Panc1 (cell line): ENCODE measurements at regions not wholly inside any gene's neighbourhood (a gene's known extent, or its start where the extent isn't known, plus 50 kb on each side); places are given as distances from the start of the nearest gene placed in this dataset.

Source experiments
- CTCF ChIP-seq: fragments of 450-650 bp; IDR thresholded peaks from 2 replicates; pipeline ENCODE4 v1.5.1; 2017; ENCODE audit warnings: mild to moderate bottlenecking
- POLR2AphosphoS5 ChIP-seq: IDR thresholded peaks from 2 replicates; pipeline ENCODE4 v1.6.1; 2012; ENCODE audit warnings: mild to moderate bottlenecking, low read depth, low read length, moderate library complexity
- SIN3A ChIP-seq: IDR thresholded peaks from 2 replicates; pipeline ENCODE4 v1.6.1; 2012; ENCODE audit warnings: low read depth, mild to moderate bottlenecking, low read length, moderate library complexity, borderline replicate concordance; ENCODE audit not compliant: insufficient read depth
- TCF7L2 ChIP-seq: IDR thresholded peaks from 2 replicates; pipeline ENCODE4 v1.6.1; 2011; ENCODE audit warnings: mild to moderate bottlenecking, low read depth, low read length, inconsistent platforms

- TF ChIP-seq CTCF (no peak), TCF7L2 (no peak), SIN3A (no peak), POLR2AphosphoS5 (no peak)
These were observed 278.4 kb upstream of the CCDC54 start for GRCh38 chr3:107098864-107099263.
